Activated B cell treated with CpG ODN at 0.5 μM for 24 hours (primary cell): ENCODE measurements at regions not wholly inside any gene's neighbourhood (a gene's known extent, or its start where the extent isn't known, plus 50 kb on each side); places are given as distances from the start of the nearest gene placed in this dataset.

Experiments used
- ATAC-seq: fragments of 200-7000 bp; cut with Tn5 transposase; one replicate; pipeline ENCODE4 v1.10.0; 2021; ENCODE audit warnings: low read depth, mild to moderate bottlenecking, moderate library complexity
- CTCF ChIA-PET: fragments of 350-600 bp; sonication (Branson Sonifier 250); formaldehyde crosslinking; loops from one replicate; lab custom pipeline; 2021; ENCODE audit warnings: antibody characterized with exemption; lab: Charles Lee
- POLR2A ChIA-PET: fragments of 350-600 bp; sonication (Branson Sonifier 250); formaldehyde crosslinking; loops from one replicate; lab custom pipeline; 2021; ENCODE audit warnings: antibody characterized with exemption; lab: Charles Lee
- DNase-seq: peaks from one replicate; pipeline ENCODE4 v3.0.0; 2022
- H3K27ac Mint-ChIP-seq: one replicate; pipeline ENCODE4 v1.8.0; 2020; ENCODE audit warnings: mixed read lengths
- H3K27me3 Mint-ChIP-seq: one replicate; pipeline ENCODE4 v1.8.0; 2021; ENCODE audit warnings: mixed read lengths
- H3K36me3 Mint-ChIP-seq: one replicate; pipeline ENCODE4 v1.8.0; 2021; ENCODE audit warnings: low read depth, mixed read lengths
- H3K4me1 Mint-ChIP-seq: one replicate; pipeline ENCODE4 v1.8.0; 2021; ENCODE audit warnings: mixed read lengths
- H3K4me3 Mint-ChIP-seq: one replicate; pipeline ENCODE4 v1.8.0; 2020; ENCODE audit warnings: mild to moderate bottlenecking, mixed read lengths
- H3K9me3 Mint-ChIP-seq: one replicate; pipeline ENCODE4 v1.8.0; 2020; ENCODE audit warnings: mixed read lengths
- CTCF ChIP-seq: fragments of 200-600 bp; IDR thresholded peaks from one replicate; pipeline ENCODE4 v1.8.0; 2022; ENCODE audit warnings: antibody characterized with exemption, mild to moderate bottlenecking
- intact Hi-C: fragments of 100-400 bp; cut with micrococcal nuclease; formaldehyde crosslinking; loops from one replicate; pipeline ENCODE4 v1.15.1; 2024

GRCh38 chr15:39461536-39462130, 119.2 kb upstream of the THBS1 start:
- no peak for TF ChIP-seq CTCF
- intact Hi-C loops = no loop called here
- H3K4me1 Mint-ChIP-seq = no peaks in the 10 kb centered on the region
- ChIA-PET POLR2A (no interaction called here), CTCF (no interaction called here)
- no peak overlapping the region for H3K4me3 Mint-ChIP-seq
- no peaks in the 10 kb centered on the region for H3K36me3 Mint-ChIP-seq
- no peaks in the 10 kb centered on the region for H3K27me3 Mint-ChIP-seq
- no peaks in the 10 kb centered on the region for H3K9me3 Mint-ChIP-seq
- DNase-seq (no peak), ATAC-seq (no peak)
- no peak overlapping the region for H3K27ac Mint-ChIP-seq

GRCh38 chr15:39462691-39463090, 118.2 kb upstream of the THBS1 start:
- ChIA-PET POLR2A (no interaction called here), CTCF (no interaction called here)
- no peaks in the 10 kb centered on the region for H3K4me1 Mint-ChIP-seq
- intact Hi-C loops = no loop called here
- H3K4me3 Mint-ChIP-seq = no peak overlapping the region
- no peak overlapping the region for H3K27ac Mint-ChIP-seq
- ATAC-seq (no peak), DNase-seq (no peak)
- H3K27me3 Mint-ChIP-seq = no peaks in the 10 kb centered on the region
- no peaks in the 10 kb centered on the region for H3K9me3 Mint-ChIP-seq
- no peak for TF ChIP-seq CTCF
- no peaks in the 10 kb centered on the region for H3K36me3 Mint-ChIP-seq

GRCh38 chr15:39465843-39466749, 114.8 kb upstream of the THBS1 start:
- POLR2A ChIA-PET = no interaction called here
- intact Hi-C loops = no loop called here
- TF ChIP-seq CTCF = no peak

GRCh38 chr15:39466750-39467105, 114.2 kb upstream of the THBS1 start:
- H3K4me3 Mint-ChIP-seq = no peak overlapping the region
- no peak overlapping the region for H3K27ac Mint-ChIP-seq
- H3K27me3 Mint-ChIP-seq = no peaks in the 10 kb centered on the region
- H3K36me3 Mint-ChIP-seq = no peaks in the 10 kb centered on the region
- no peaks in the 10 kb centered on the region for H3K4me1 Mint-ChIP-seq
- POLR2A ChIA-PET = no interaction called here
- intact Hi-C loops = no loop called here
- ATAC-seq = no peak
- no peaks in the 10 kb centered on the region for H3K9me3 Mint-ChIP-seq
- CTCF ChIA-PET = no interaction called here
- TF ChIP-seq CTCF = no peak
- no peak for DNase-seq

More at GRCh38 chr15:39465843-39466749, 114.8 kb upstream of the THBS1 start:
- ATAC-seq (no peak), DNase-seq (no peak)
- Mint-ChIP-seq H3K9me3 (no peaks in the 10 kb centered on the region), H3K27me3 (no peaks in the 10 kb centered on the region), H3K4me1 (no peaks in the 10 kb centered on the region), H3K4me3 (no peak overlapping the region), H3K27ac (no peak overlapping the region), H3K36me3 (no peaks in the 10 kb centered on the region)
- CTCF ChIA-PET = no interaction called here

GRCh38 chr15:39468331-39468730, 112.5 kb upstream of the THBS1 start:
- CTCF ChIA-PET = no interaction called here
- Mint-ChIP-seq H3K27ac (no peak overlapping the region), H3K4me1 (no peaks in the 10 kb centered on the region), H3K27me3 (no peaks in the 10 kb centered on the region), H3K36me3 (no peaks in the 10 kb centered on the region), H3K9me3 (no peaks in the 10 kb centered on the region), H3K4me3 (no peak overlapping the region)
- POLR2A ChIA-PET = no interaction called here
- no peak for TF ChIP-seq CTCF
- ATAC-seq (no peak), DNase-seq (no peak)
- intact Hi-C loops = no loop called here
